Endothelial cell (in vitro differentiated cells): ENCODE measurements at regions not wholly inside any gene's neighbourhood (a gene's known extent, or its start where the extent isn't known, plus 50 kb on each side); places are given as distances from the start of the nearest gene placed in this dataset.
"Not testable (repeated sequence)": the region's sequence is repeated elsewhere in the genome, so short reads cannot be mapped to it uniquely, and the experiment has no call there.

Experiments
- DNase-seq: peaks from one replicate; pipeline ENCODE4 v3.0.0; 2021; ENCODE audit warnings: low spot score
- H3K27ac Mint-ChIP-seq: one replicate; pipeline ENCODE4 v1.8.0; 2021; ENCODE audit warnings: mixed read lengths, inconsistent platforms; ENCODE audit not compliant: unreplicated experiment
- H3K27me3 Mint-ChIP-seq: one replicate; pipeline ENCODE4 v1.8.0; 2021; ENCODE audit warnings: mild to moderate bottlenecking, moderate library complexity, mixed read lengths, inconsistent platforms; ENCODE audit not compliant: unreplicated experiment
- H3K36me3 Mint-ChIP-seq: one replicate; pipeline ENCODE4 v1.8.0; 2021; ENCODE audit warnings: mild to moderate bottlenecking, low read depth, mixed read lengths, inconsistent platforms; ENCODE audit not compliant: unreplicated experiment
- H3K4me1 Mint-ChIP-seq: one replicate; pipeline ENCODE4 v1.8.0; 2021; ENCODE audit warnings: mild to moderate bottlenecking, mixed read lengths, inconsistent platforms; ENCODE audit not compliant: unreplicated experiment
- H3K4me3 Mint-ChIP-seq: one replicate; pipeline ENCODE4 v1.8.0; 2021; ENCODE audit warnings: mild to moderate bottlenecking, mixed read lengths, inconsistent platforms; ENCODE audit not compliant: unreplicated experiment
- H3K9me3 Mint-ChIP-seq: one replicate; pipeline ENCODE4 v1.8.0; 2021; ENCODE audit warnings: mixed read lengths, inconsistent platforms; ENCODE audit not compliant: unreplicated experiment
- TF ChIP-seq, protein P1 (sequence below): fragments of 200-600 bp; sonication (generic); IDR thresholded peaks from one replicate; pipeline ENCODE4 v1.5.0; 2021; ENCODE audit warnings: antibody characterized with exemption; ENCODE audit not compliant: unreplicated experiment

GRCh38 chr1:238380167-238380566 lies 489.4 kb upstream of the ZP4 start:
- DNase-seq = no peak

DNA sequence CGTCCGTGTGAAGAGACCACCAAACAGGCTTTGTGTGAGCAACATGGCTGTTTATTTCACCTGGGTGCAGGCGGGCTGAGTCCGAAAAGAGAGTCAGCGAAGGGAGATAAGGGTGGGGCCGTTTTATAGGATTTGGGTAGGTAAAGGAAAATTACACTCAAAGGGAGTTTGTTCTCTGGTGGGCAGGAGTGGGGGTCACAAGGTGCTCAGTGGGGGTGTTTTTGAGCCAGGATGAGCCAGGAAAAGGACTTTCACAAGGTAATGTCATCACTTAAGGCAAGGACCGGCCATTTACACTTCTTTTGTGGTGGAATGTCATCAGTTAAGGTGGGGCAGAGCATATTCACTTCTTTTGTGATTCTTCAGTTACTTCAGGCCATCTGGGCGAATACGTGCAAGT lies 488.7 kb upstream of the ZP4 start:
- H3K27ac Mint-ChIP-seq, H3K4me3 Mint-ChIP-seq, H3K4me1 Mint-ChIP-seq, DNase-seq, H3K27me3 Mint-ChIP-seq, H3K36me3 Mint-ChIP-seq, H3K9me3 Mint-ChIP-seq: not testable (repeated sequence)

More at GRCh38 chr1:238380167-238380566, 489.4 kb upstream of the ZP4 start:
- no peak overlapping the region for H3K27ac Mint-ChIP-seq
- no peaks in the 10 kb centered on the region for H3K9me3 Mint-ChIP-seq
- H3K36me3 Mint-ChIP-seq = no peaks in the 10 kb centered on the region
- no peaks in the 10 kb centered on the region for H3K4me1 Mint-ChIP-seq
- no peaks in the 10 kb centered on the region for H3K27me3 Mint-ChIP-seq
- H3K4me3 Mint-ChIP-seq = no peak overlapping the region
- TF ChIP-seq, protein P1, sequence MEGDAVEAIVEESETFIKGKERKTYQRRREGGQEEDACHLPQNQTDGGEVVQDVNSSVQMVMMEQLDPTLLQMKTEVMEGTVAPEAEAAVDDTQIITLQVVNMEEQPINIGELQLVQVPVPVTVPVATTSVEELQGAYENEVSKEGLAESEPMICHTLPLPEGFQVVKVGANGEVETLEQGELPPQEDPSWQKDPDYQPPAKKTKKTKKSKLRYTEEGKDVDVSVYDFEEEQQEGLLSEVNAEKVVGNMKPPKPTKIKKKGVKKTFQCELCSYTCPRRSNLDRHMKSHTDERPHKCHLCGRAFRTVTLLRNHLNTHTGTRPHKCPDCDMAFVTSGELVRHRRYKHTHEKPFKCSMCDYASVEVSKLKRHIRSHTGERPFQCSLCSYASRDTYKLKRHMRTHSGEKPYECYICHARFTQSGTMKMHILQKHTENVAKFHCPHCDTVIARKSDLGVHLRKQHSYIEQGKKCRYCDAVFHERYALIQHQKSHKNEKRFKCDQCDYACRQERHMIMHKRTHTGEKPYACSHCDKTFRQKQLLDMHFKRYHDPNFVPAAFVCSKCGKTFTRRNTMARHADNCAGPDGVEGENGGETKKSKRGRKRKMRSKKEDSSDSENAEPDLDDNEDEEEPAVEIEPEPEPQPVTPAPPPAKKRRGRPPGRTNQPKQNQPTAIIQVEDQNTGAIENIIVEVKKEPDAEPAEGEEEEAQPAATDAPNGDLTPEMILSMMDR = no peak

DNA sequence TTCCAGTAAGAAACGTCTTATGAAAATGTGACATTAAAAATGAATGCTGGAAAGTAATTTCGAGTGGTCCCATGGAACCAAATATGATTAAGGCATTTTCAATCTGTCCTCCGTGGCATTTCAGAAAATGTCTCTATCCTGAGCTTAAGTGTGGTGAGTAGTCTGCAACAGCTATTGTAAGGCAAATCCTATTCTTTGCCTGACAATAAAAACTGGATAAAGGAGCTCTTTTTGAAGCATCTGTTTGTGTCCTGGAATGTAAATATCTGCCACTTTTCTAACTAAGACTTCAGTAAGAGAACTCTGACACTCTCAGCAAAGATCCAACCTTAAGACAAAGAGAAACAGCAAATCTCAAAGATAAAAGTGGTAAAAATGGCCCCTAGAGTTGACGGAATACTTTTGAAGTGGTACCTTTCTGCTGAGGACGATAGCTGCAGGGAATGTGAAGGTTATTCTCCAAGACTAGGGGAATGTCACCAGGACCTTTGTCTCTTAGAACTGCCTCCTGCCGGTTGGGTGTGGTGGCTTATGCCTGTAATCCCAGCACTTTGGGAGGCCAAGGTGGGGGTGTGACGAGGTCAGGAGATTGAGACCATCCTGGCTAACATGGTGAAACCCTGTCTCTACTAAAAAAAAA lies 486.7 kb upstream of the ZP4 start:
- no peak overlapping the region for H3K4me3 Mint-ChIP-seq
- no peaks in the 10 kb centered on the region for H3K27me3 Mint-ChIP-seq
- no peak overlapping the region for H3K27ac Mint-ChIP-seq
- no peaks in the 10 kb centered on the region for H3K36me3 Mint-ChIP-seq
- no peak for DNase-seq
- H3K9me3 Mint-ChIP-seq = no peaks in the 10 kb centered on the region
- TF ChIP-seq, protein P1 = no peak
- H3K4me1 Mint-ChIP-seq = no peaks in the 10 kb centered on the region

- TF ChIP-seq, protein P1 = no peak
- no peak overlapping the region for H3K4me3 Mint-ChIP-seq
Observed at GRCh38 chr1:238370599-238370998, 479.9 kb upstream of the ZP4 start.

GRCh38 chr1:238364214-238364892 lies 473.6 kb upstream of the ZP4 start:
- Mint-ChIP-seq H3K27me3 (no peaks in the 10 kb centered on the region), H3K4me3 (no peak overlapping the region), H3K9me3 (no peaks in the 10 kb centered on the region), H3K27ac (no peak overlapping the region), H3K36me3 (no peaks in the 10 kb centered on the region), H3K4me1 (no peaks in the 10 kb centered on the region)
- TF ChIP-seq, protein P1 = no peak
- DNase-seq = no peak

More at GRCh38 chr1:238370599-238370998, 479.9 kb upstream of the ZP4 start:
- no peak for DNase-seq
- Mint-ChIP-seq H3K27me3 (no peaks in the 10 kb centered on the region), H3K36me3 (no peaks in the 10 kb centered on the region), H3K4me1 (no peaks in the 10 kb centered on the region), H3K27ac (no peak overlapping the region), H3K9me3 (no peaks in the 10 kb centered on the region)
